ENCODE measurements at regions not wholly inside any gene's neighbourhood (a gene's known extent, or its start where the extent isn't known, plus 50 kb on each side); places are given as distances from the start of the nearest gene placed in this dataset.

DNA sequence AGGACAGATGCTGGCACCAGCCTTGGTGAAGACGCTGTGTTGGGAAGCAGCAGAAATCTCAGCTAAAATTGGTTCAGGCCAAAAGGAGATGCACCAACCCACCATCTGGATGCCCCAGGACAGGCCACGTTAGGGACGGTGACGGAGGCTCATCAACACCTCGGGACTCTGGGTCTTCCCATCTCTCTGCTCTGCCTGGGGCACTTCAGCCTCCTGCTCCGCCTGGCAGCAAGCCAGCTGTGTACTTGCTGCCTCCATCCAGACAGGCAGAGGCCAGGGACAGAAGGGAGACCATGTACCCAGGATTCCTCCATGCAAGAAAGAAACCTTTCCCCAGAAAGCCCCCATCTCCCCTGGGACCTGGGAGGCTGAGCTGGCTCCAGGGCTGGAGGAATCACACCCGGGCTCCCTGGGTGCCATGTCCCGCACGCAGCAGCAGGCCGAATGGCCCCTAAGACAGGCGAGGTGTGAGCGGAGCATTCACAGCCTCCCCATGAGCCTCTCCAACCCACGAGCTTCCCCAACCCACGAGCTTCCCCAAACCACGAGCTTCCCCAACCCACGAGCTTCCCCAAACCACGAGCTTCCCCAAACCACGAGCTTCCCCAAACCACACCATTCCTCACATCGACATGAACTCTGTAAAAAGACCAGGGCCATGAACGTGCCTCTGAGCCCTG lies 274.5 kb downstream of the C16orf95 start:
- Histone ChIP-seq H3K9ac (ENCODE audit: low read length) (no peak overlapping the region), H3K27ac (ENCODE audit: low read depth, low read length) (no peak overlapping the region), H3K27me3 (ENCODE audit: insufficient read depth, low read length) (peaks cover 3% of the 10 kb centered on the region), H3K4me1 (ENCODE audit: insufficient read depth, low read length) (peaks cover 12% of the 10 kb centered on the region), H3K79me2 (ENCODE audit: insufficient read depth, low read length) (no peaks in the 10 kb centered on the region), H3K4me2 (ENCODE audit: low read length) (peak overlapping the region; percentile 43), H4K20me1 (ENCODE audit: insufficient read depth, low read length) (no peaks in the 10 kb centered on the region), H2AFZ (ENCODE audit: low read depth, low read length) (no peak overlapping the region), H3K4me3 (ENCODE audit: insufficient read depth, low read depth, low read length) (no peak overlapping the region), H3K36me3 (ENCODE audit: insufficient read depth, low read length) (no peaks in the 10 kb centered on the region), H3K9me3 (ENCODE audit: insufficient read depth, low read depth, low read length) (no peaks in the 10 kb centered on the region)
- peaks cover 53% of the 10 kb centered on the region for H3K27me3 Mint-ChIP-seq (ENCODE audit: low read depth, unreplicated experiment)
- H3K27ac Mint-ChIP-seq (ENCODE audit: unreplicated experiment), result no peak overlapping the region
- no peak for TF ChIP-seq CTCF (IDR thresholded peaks at IDR 0.05; ENCODE audit: insufficient read depth, low read depth, low read length)
- TF ChIP-seq EZH2 (IDR thresholded peaks at IDR 0.05; ENCODE audit: insufficient read depth, low read length), result no peak
- no peak for DNase-seq (ENCODE audit: low read depth)
- H3K4me3 Mint-ChIP-seq (ENCODE audit: unreplicated experiment), result no peak overlapping the region
- H3K9me3 Mint-ChIP-seq (ENCODE audit: unreplicated experiment), result no peaks in the 10 kb centered on the region
- peaks cover 2% of the 10 kb centered on the region for H3K36me3 Mint-ChIP-seq (ENCODE audit: low read depth, unreplicated experiment)
- no peak for FAIRE-seq
- H3K4me1 Mint-ChIP-seq (ENCODE audit: low read depth, unreplicated experiment), result peaks cover 14% of the 10 kb centered on the region

- Histone ChIP-seq H3K79me2 (ENCODE audit: insufficient read depth, low read length) (no peaks in the 10 kb centered on the region), H2AFZ (ENCODE audit: low read depth, low read length) (peak overlapping the region; percentile 67), H3K27ac (ENCODE audit: low read depth, low read length) (no peak overlapping the region), H3K4me2 (ENCODE audit: low read length) (peak overlapping the region; percentile 43), H3K36me3 (ENCODE audit: insufficient read depth, low read length) (no peaks in the 10 kb centered on the region), H3K4me1 (ENCODE audit: insufficient read depth, low read length) (peaks cover 12% of the 10 kb centered on the region), H4K20me1 (ENCODE audit: insufficient read depth, low read length) (no peaks in the 10 kb centered on the region), H3K4me3 (ENCODE audit: insufficient read depth, low read depth, low read length) (no peak overlapping the region), H3K9ac (ENCODE audit: low read length) (no peak overlapping the region), H3K9me3 (ENCODE audit: insufficient read depth, low read depth, low read length) (no peaks in the 10 kb centered on the region), H3K27me3 (ENCODE audit: insufficient read depth, low read length) (peaks cover 3% of the 10 kb centered on the region)
- TF ChIP-seq EZH2 (IDR thresholded peaks at IDR 0.05; ENCODE audit: insufficient read depth, low read length) (no peak), CTCF (IDR thresholded peaks at IDR 0.05; ENCODE audit: insufficient read depth, low read depth, low read length) (no peak)
- no peak for FAIRE-seq
- H3K27ac Mint-ChIP-seq (ENCODE audit: unreplicated experiment), result peak overlapping the region; percentile 29
- peak; percentile 74 for DNase-seq (ENCODE audit: low read depth)
- peaks cover 52% of the 10 kb centered on the region for H3K27me3 Mint-ChIP-seq (ENCODE audit: low read depth, unreplicated experiment)
- H3K9me3 Mint-ChIP-seq (ENCODE audit: unreplicated experiment), result no peaks in the 10 kb centered on the region
- peaks cover 14% of the 10 kb centered on the region for H3K4me1 Mint-ChIP-seq (ENCODE audit: low read depth, unreplicated experiment)
- peaks cover 2% of the 10 kb centered on the region for H3K36me3 Mint-ChIP-seq (ENCODE audit: low read depth, unreplicated experiment)
- H3K4me3 Mint-ChIP-seq (ENCODE audit: unreplicated experiment), result no peak overlapping the region
These were observed 273.8 kb downstream of the C16orf95 start for GRCh38 chr16:87043231-87044031.

- H4K20me1 ChIP-seq (ENCODE audit: insufficient read depth, low read length), result no peaks in the 10 kb centered on the region
- DNase-seq (ENCODE audit: low read depth) (no peak), FAIRE-seq (no peak)
- Mint-ChIP-seq H3K27me3 (ENCODE audit: low read depth, unreplicated experiment) (peaks cover 52% of the 10 kb centered on the region), H3K36me3 (ENCODE audit: low read depth, unreplicated experiment) (peaks cover 2% of the 10 kb centered on the region), H3K4me3 (ENCODE audit: unreplicated experiment) (no peak overlapping the region), H3K9me3 (ENCODE audit: unreplicated experiment) (no peaks in the 10 kb centered on the region), H3K27ac (ENCODE audit: unreplicated experiment) (peak overlapping the region; percentile 29), H3K4me1 (ENCODE audit: low read depth, unreplicated experiment) (peaks cover 14% of the 10 kb centered on the region)
- H3K27ac ChIP-seq (ENCODE audit: low read depth, low read length), result no peak overlapping the region
- H3K9ac ChIP-seq (ENCODE audit: low read length), result no peak overlapping the region
- H3K4me3 ChIP-seq (ENCODE audit: insufficient read depth, low read depth, low read length), result no peak overlapping the region
- H3K27me3 ChIP-seq (ENCODE audit: insufficient read depth, low read length), result peaks cover 3% of the 10 kb centered on the region
- no peaks in the 10 kb centered on the region for H3K79me2 ChIP-seq (ENCODE audit: insufficient read depth, low read length)
- H3K4me1 ChIP-seq (ENCODE audit: insufficient read depth, low read length), result peaks cover 12% of the 10 kb centered on the region
- TF ChIP-seq EZH2 (IDR thresholded peaks at IDR 0.05; ENCODE audit: insufficient read depth, low read length) (no peak), CTCF (IDR thresholded peaks at IDR 0.05; ENCODE audit: insufficient read depth, low read depth, low read length) (no peak)
- peak overlapping the region; percentile 43 for H3K4me2 ChIP-seq (ENCODE audit: low read length)
- no peak overlapping the region for H2AFZ ChIP-seq (ENCODE audit: low read depth, low read length)
- no peaks in the 10 kb centered on the region for H3K9me3 ChIP-seq (ENCODE audit: insufficient read depth, low read depth, low read length)
- no peaks in the 10 kb centered on the region for H3K36me3 ChIP-seq (ENCODE audit: insufficient read depth, low read length)
These were observed 273.2 kb downstream of the C16orf95 start for GRCh38 chr16:87044032-87044382.

All from astrocyte (in vitro differentiated cells and primary cell).